ENCODE measurements at regions not wholly inside any gene's neighbourhood (a gene's known extent, or its start where the extent isn't known, plus 50 kb on each side); places are given as distances from the start of the nearest gene placed in this dataset.
"Not testable (repeated sequence)": the region's sequence is repeated elsewhere in the genome, so short reads cannot be mapped to it uniquely, and the experiment has no call there.

DNA sequence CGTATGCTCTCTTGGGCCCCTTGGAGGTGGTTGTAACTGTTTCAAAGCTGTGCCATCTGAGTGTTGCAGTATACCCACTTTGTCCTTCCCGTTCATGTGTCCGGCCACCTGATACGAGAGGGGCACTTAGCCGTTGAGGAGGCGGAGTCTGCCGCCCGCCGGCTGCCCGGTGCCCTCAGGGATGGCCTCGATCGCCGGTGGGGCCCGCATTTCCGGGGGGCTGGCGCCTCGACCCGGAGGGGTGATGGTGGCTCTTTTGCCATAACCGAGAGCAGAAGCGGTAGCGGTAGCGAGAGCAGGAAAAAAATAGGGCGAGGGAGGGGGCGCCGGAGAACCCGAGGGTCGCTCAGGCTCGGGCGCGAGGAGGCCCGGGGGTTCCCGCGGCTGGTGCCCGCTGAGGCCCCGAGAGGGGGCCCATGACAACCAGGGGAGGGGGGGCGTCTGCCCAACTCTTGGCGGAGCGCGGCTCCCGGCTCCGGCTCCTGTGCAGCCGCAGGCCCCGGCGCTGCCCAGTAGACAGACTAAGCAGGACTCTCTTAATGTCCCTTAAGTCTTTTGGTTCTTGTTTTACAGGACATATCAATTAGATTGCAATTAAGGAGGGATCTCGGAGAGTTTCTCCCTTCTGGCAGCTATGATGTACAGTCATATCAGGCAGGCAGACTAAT lies 342.7 kb upstream of the SGCG start:
- DNase-seq (ENCODE audit: low read depth) = no peak

GRCh38 chr13:22839603-22840530 lies 340.9 kb upstream of the SGCG start:
- DNase-seq (ENCODE audit: low read depth) = no peak

GRCh38 chr13:22846551-22846950 lies 334.2 kb upstream of the SGCG start:
- DNase-seq (ENCODE audit: low read depth) = no peak

DNA sequence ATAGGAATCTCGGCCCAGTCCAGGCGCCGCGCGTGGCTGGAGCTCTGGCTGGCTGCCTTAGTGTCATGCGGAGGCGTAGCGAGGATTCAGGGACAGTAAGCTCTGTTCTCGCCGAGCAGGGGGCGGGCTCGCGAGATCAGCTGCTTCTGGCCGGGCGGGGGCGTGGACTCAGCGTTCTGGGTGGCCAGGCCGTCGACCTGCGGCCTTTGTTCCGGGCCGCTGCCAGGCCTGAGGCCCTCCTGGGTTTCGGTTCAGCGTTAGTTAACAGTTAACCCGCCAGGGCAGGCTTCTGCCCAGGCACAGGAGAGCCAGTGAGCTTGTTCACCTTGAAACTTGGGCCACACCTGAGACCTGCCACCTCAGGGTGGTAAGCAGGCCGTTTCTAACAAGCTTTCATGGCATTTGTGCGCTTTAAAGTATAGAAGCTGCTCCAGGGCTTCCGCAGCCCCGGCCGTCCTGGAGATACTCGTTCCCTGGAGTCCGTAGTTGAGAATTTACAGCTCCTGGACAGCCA lies 332.2 kb upstream of the SGCG start:
- no peak for DNase-seq (ENCODE audit: low read depth)

DNA sequence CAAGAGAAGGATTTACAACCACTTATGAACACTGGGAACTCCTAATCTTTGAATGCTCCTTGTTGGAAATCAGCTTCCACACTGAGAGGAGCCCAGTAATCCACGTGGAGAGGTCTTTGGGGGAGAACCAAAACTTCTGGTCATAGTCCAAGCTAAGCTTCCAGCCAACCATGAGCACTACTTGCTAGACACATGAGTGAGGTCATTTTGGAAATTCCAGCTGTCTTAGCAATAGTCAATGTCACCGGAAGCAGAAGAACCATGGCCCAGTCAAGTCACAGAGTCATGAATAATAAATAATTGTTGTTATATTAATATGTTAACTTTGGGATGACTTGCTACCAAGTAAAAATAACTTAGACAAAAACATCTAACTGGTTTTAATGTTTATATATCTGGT lies 324.9 kb upstream of the SGCG start:
- DNase-seq (ENCODE audit: low read depth) = no peak

GRCh38 chr13:22858980-22859379 lies 321.8 kb upstream of the SGCG start:
- DNase-seq (ENCODE audit: low read depth) = not testable (repeated sequence)

DNA sequence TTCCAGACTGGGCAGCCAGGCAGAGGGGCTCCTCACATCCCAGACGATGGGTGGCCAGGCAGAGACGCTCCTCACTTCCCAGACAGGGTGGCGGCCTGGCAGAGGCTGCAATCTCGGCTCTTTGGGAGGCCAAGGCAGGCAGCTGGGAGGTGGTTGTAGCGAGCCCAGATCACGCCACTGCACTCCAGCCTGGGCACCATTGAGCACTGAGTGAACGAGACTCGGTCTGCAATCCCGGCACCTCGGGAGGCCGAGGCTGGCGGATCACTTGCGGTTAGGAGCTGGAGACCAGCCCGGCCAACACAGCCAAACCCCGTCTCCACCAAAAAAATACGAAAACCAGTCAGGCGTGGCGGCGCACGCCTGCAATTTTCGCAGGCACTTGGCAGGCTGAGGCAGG lies 321.4 kb upstream of the SGCG start:
- not testable (repeated sequence) for DNase-seq (ENCODE audit: low read depth)

GRCh38 chr13:22861958-22862466 lies 318.8 kb upstream of the SGCG start:
- DNase-seq (ENCODE audit: low read depth) = no peak

GRCh38 chr13:22862478-22862877 lies 318.3 kb upstream of the SGCG start:
- DNase-seq (ENCODE audit: low read depth) = no peak

- no peak for DNase-seq (ENCODE audit: low read depth)
These were observed 314.6 kb upstream of the SGCG start for GRCh38 chr13:22866221-22866620.

GRCh38 chr13:22871231-22871630 lies 309.5 kb upstream of the SGCG start:
- no peak for DNase-seq (ENCODE audit: low read depth)

DNA sequence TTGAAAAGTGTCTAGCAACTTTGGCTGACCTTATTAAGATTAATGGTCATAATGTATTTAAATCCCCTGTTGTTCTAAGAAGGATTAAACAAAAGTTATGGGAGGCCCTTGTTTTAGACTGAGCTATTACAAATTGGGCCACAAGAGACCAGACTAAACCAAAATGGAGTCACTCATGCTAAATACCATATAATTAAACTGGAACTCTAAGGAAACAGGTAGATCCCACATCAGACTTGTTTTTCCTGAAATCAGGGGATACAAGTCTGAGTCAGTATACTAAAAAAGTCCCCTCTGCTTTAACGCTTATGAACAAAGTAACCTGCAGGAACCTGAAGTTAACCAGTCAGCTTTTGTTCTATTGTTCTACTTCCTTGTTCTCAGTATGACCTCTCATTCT lies 305.9 kb upstream of the SGCG start:
- no peak for DNase-seq (ENCODE audit: low read depth)

- no peak for DNase-seq (ENCODE audit: low read depth)
These were observed 303.4 kb upstream of the SGCG start for GRCh38 chr13:22877421-22877820.

GRCh38 chr13:22880741-22881720 lies 299.7 kb upstream of the SGCG start:
- DNase-seq (ENCODE audit: low read depth) = no peak

DNA sequence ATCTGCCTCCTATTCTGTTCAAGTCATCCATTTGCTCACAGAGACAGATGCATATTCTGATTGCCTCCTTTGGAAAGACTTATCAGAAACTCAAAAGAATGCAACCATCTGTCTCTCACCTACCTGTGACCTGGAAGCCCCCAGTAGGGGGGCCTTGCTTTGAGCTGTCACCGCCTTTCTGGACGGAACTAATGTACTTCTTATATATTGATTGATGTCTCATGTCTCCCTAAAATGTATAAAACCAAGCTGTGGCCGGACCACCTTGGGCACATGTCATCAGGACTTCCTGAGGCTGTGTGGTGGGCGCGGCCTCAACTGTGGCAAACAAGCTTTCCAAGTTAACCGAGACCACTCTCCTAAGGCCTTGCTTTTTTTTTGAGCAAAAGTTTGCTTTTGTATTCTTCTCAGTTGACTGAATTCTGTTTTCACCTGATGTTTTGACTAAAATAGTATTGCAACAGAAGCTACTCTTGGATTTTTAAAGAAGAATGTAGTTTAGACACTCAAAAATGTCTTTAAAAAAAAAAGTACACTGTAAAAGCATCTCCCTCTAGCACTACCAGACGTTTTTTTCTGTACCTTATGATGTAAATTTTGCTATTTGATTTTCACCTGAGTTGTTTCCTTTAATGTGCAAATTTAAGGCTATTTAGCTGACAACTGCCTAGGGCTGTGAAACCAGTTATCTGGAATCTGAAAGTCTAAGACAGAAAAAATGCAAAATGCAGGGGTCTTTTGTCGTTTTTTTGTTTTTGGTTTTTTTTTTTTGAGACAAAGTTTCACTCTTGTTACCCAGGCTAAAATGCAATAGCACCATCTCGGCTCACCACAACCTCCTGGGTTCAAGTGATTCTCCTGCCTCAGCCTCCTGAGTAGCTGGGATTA lies 298.8 kb upstream of the SGCG start:
- DNase-seq (ENCODE audit: low read depth) = not testable (repeated sequence)

- DNase-seq (ENCODE audit: low read depth) = no peak
These were observed 297.4 kb upstream of the SGCG start for GRCh38 chr13:22883262-22883840.

DNA sequence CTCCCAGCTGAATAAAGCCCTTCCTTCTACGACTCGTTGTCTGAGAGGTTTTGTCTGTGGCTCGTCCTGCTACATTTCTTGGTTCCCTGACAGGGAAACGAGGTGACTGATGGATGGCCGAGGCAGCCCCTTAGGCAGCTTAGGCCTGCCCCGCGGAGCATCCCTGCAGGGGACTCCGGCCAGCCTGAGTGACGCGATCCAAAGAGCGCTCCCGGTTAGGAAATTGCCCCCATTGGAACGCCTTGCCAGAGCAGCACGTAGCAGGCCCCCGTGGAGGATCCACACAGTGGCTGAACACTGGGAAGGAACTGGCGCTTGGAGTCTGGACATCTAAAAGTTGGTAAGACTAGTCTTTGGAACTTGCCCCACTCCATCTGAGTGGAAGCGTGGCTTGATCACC lies 296.8 kb upstream of the SGCG start:
- no peak for DNase-seq (ENCODE audit: low read depth)

- not testable (repeated sequence) for DNase-seq (ENCODE audit: low read depth)
These were observed 294.7 kb upstream of the SGCG start for GRCh38 chr13:22886061-22886460.

GRCh38 chr13:22889376-22889775 lies 291.4 kb upstream of the SGCG start:
- DNase-seq (ENCODE audit: low read depth) = not testable (repeated sequence)

DNA sequence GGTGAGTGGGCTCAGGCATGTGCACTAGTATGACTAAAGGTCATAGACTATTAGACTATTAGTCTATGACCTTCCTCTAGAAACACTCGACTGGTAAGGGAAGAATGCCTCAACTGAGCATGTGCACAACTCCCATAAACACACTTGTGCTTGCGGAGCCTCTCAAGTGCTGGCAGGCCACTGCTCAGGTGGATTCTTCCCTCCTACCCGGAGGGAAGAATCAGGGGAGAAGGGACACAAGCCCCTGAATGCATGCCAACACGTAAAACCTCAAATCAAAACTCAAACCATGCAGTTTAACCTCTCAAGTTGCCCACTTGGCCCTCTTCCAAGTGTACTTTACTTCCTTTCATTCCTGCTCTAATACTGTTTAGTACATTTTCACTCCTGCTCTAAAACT lies 287.6 kb upstream of the SGCG start:
- no peak for DNase-seq (ENCODE audit: low read depth)
